B cell (primary cell): ENCODE measurements at regions not wholly inside any gene's neighbourhood (a gene's known extent, or its start where the extent isn't known, plus 50 kb on each side); places are given as distances from the start of the nearest gene placed in this dataset.

Experiments
- ATAC-seq: fragments of 200-7000 bp; cut with Tn5 transposase; one replicate; pipeline ENCODE4 v1.10.0; 2021; ENCODE audit warnings: low read depth, mild to moderate bottlenecking, moderate number of reproducible peaks, moderate library complexity
- CTCF ChIA-PET: fragments of 350-600 bp; sonication (Branson Sonifier 250); formaldehyde crosslinking; loops from one replicate; lab custom pipeline; 2021; ENCODE audit warnings: antibody characterized with exemption, inconsistent platforms; lab: Charles Lee
- POLR2A ChIA-PET: fragments of 350-600 bp; sonication (Branson Sonifier 250); formaldehyde crosslinking; loops from one replicate; lab custom pipeline; 2021; ENCODE audit warnings: antibody characterized with exemption; lab: Charles Lee
- DNase-seq: peaks from one replicate; pipeline ENCODE4 v3.0.0; 2013
- H2AFZ ChIP-seq: 2 replicates; pipeline ENCODE4 v1.6.1; 2012; ENCODE audit warnings: mild to moderate bottlenecking, low read depth, low read length; ENCODE audit not compliant: insufficient read depth, poor library complexity, severe bottlenecking
- H3K27ac ChIP-seq, 2 donors: 1 replicate in 1 of 2; 2 replicates in 1 of 2; pipeline ENCODE4 v1.5.1; 2012 to 2013; ENCODE audit warnings: low read length in 2 of 2, mild to moderate bottlenecking in 2 of 2, moderate library complexity in 1 of 2
- H3K27me3 ChIP-seq, 4 experiments: fragments of 200-600 bp in 1 of 4; sonication (generic) in 1 of 4; replicated peaks in 1 of 4; 1 replicate in 2 of 4; 2 replicates in 2 of 4; pipeline versions ENCODE4 v1.6.1 to v1.7.0; 2013 to 2016; ENCODE audit warnings: low read length in 3 of 4, mild to moderate bottlenecking in 2 of 4, mixed read lengths in 1 of 4, moderate library complexity in 1 of 4; ENCODE audit not compliant: insufficient read depth in 4 of 4, control insufficient read depth in 3 of 4; ENCODE audit errors: control extremely low read depth in 1 of 4
- H3K36me3 ChIP-seq, 2 experiments: replicated peaks in 1 of 2; 1 replicate in 1 of 2; 2 replicates in 1 of 2; pipeline versions ENCODE4 v1.6.1 to v1.7.1; 2013; ENCODE audit warnings: low read length in 1 of 2; ENCODE audit not compliant: insufficient read depth in 2 of 2, control insufficient read depth in 1 of 2; ENCODE audit errors: control extremely low read depth in 1 of 2, extremely low read depth in 1 of 2
- H3K4me1 ChIP-seq, 2 donors: fragments of 200-600 bp in 1 of 2; sonication (generic) in 1 of 2; 1 replicate in 1 of 2; 2 replicates in 1 of 2; pipeline versions ENCODE4 v1.5.1 to v1.6.1; 2013 to 2017; ENCODE audit warnings: low read length in 2 of 2; ENCODE audit not compliant: control insufficient read depth in 2 of 2, insufficient read depth in 2 of 2
- H3K4me2 ChIP-seq: replicated peaks from 2 replicates; pipeline ENCODE3; 2012; ENCODE audit warnings: mild to moderate bottlenecking, low read depth, low read length; ENCODE audit not compliant: poor library complexity, severe bottlenecking
- H3K4me3 ChIP-seq, 5 experiments: fragments of 200-600 bp in 1 of 5; sonication (generic) in 1 of 5; 1 replicate in 3 of 5; 2 replicates in 2 of 5; pipeline versions ENCODE4 v1.5.1 to v1.7.0; 2011 to 2016; ENCODE audit warnings: low read length in 4 of 5, mild to moderate bottlenecking in 4 of 5, low read depth in 2 of 5, control low read depth in 1 of 5, moderate library complexity in 1 of 5; ENCODE audit not compliant: insufficient read depth in 1 of 5; ENCODE audit errors: control extremely low read depth in 1 of 5, extremely low read depth in 1 of 5
- H3K79me2 ChIP-seq: fragments of 200-600 bp; sonication (generic); one replicate; pipeline ENCODE4 v1.6.0; 2016; ENCODE audit warnings: low read length; ENCODE audit not compliant: control insufficient read depth, insufficient read depth
- H3K9ac ChIP-seq: fragments of 200-600 bp; sonication (generic); 2 replicates; pipeline ENCODE4 v1.6.1; 2017; ENCODE audit warnings: mild to moderate bottlenecking, low read length, moderate library complexity
- H3K9me3 ChIP-seq, 3 donors: one replicate each; pipeline versions ENCODE4 v1.6.1 to v1.7.1; 2013; ENCODE audit warnings: low read length in 2 of 3; ENCODE audit not compliant: control insufficient read depth in 2 of 3, insufficient read depth in 1 of 3; ENCODE audit errors: control extremely low read depth in 1 of 3
- H4K20me1 ChIP-seq: 2 replicates; pipeline ENCODE4 v1.6.0; 2012; ENCODE audit warnings: mild to moderate bottlenecking, low read length; ENCODE audit not compliant: insufficient read depth, control insufficient read depth, poor library complexity, severe bottlenecking
- H3K27ac Mint-ChIP-seq: one replicate; pipeline ENCODE4 v1.8.0; 2021; ENCODE audit warnings: mixed read lengths
- H3K27me3 Mint-ChIP-seq: one replicate; pipeline ENCODE4 v1.8.0; 2021; ENCODE audit warnings: mixed read lengths
- H3K4me1 Mint-ChIP-seq: one replicate; pipeline ENCODE4 v1.8.0; 2021; ENCODE audit warnings: mixed read lengths
- H3K4me3 Mint-ChIP-seq: one replicate; pipeline ENCODE4 v1.8.0; 2021; ENCODE audit warnings: mixed read lengths
- H3K9me3 Mint-ChIP-seq: one replicate; pipeline ENCODE4 v1.8.0; 2022; ENCODE audit warnings: mixed read lengths; ENCODE audit not compliant: insufficient read depth
- CTCF ChIP-seq: fragments of 200-600 bp; IDR thresholded peaks from one replicate; pipeline ENCODE4 v1.8.0; 2022; ENCODE audit warnings: antibody characterized with exemption, mild to moderate bottlenecking
- EZH2 ChIP-seq: IDR thresholded peaks from 2 replicates; pipeline ENCODE4 v1.6.1; 2012; ENCODE audit warnings: borderline replicate concordance, low read depth, mild to moderate bottlenecking, moderate library complexity, low read length; ENCODE audit not compliant: insufficient read depth, poor library complexity, severe bottlenecking
- WGBS: methylation state at CpG from one replicate; pipeline ENCODE4 v1.1.5; 2013; ENCODE audit warnings: missing lambda C conversion rate; ENCODE audit not compliant: insufficient coverage; 5-methylcytosine and 5-hydroxymethylcytosine counted together
- intact Hi-C: fragments of 100-400 bp; cut with micrococcal nuclease; formaldehyde crosslinking; loops from one replicate; pipeline ENCODE4 v1.10.0; 2022

GRCh38 chr5:118603278-118603677 lies 385.1 kb downstream of the DTWD2 start:
- 100% methylated on average over 1 of the region's 3 CpGs for whole genome bisulfite sequencing
- Mint-ChIP-seq H3K4me3 (no peak overlapping the region), H3K4me1 (no peaks in the 10 kb centered on the region), H3K27ac (no peak overlapping the region), H3K9me3 (no peaks in the 10 kb centered on the region), H3K27me3 (no peaks in the 10 kb centered on the region)
- DNase-seq (no peak), ATAC-seq (no peak)
- Histone ChIP-seq H3K9me3 (no peaks in the 10 kb centered on the region), H3K27me3 (no peaks in the 10 kb centered on the region), H3K27ac (no peak overlapping the region), H3K4me2 (no peak overlapping the region), H3K9ac (no peak overlapping the region), H3K79me2 (no peaks in the 10 kb centered on the region), H4K20me1 (no peaks in the 10 kb centered on the region), H2AFZ (no peak overlapping the region), H3K36me3 (no peaks in the 10 kb centered on the region), H3K4me1 (no peaks in the 10 kb centered on the region), H3K4me3 (no peak overlapping the region)
- TF ChIP-seq CTCF = no peak
- ChIA-PET CTCF (no interaction called here), POLR2A (no interaction called here)
- intact Hi-C loops = no loop called here

- no peaks in the 10 kb centered on the region for H3K27me3 ChIP-seq
- H3K9me3 ChIP-seq = no peaks in the 10 kb centered on the region
- no peak overlapping the region for H3K9ac ChIP-seq
- no peaks in the 10 kb centered on the region for H3K4me1 Mint-ChIP-seq
- no peaks in the 10 kb centered on the region for H3K36me3 ChIP-seq
- no peak overlapping the region for H3K4me3 Mint-ChIP-seq
- ATAC-seq (no peak), DNase-seq (no peak)
- intact Hi-C loops = no loop called here
- ChIA-PET POLR2A (no interaction called here), CTCF (no interaction called here)
- H3K27me3 Mint-ChIP-seq = no peaks in the 10 kb centered on the region
- no peaks in the 10 kb centered on the region for H3K4me1 ChIP-seq
- H3K27ac Mint-ChIP-seq = no peak overlapping the region
- TF ChIP-seq EZH2 = no peak
- no peak overlapping the region for H3K4me2 ChIP-seq
- no peak overlapping the region for H3K27ac ChIP-seq
- 92% methylated on average over 3 of the region's 3 CpGs for WGBS
- no peak overlapping the region for H2AFZ ChIP-seq
- H3K9me3 Mint-ChIP-seq = no peaks in the 10 kb centered on the region
- no peaks in the 10 kb centered on the region for H3K79me2 ChIP-seq
- H4K20me1 ChIP-seq = no peaks in the 10 kb centered on the region
- no peak overlapping the region for H3K4me3 ChIP-seq
Observed at GRCh38 chr5:118598311-118598710, 390.0 kb downstream of the DTWD2 start.
